Naive thymus-derived CD4-positive, alpha-beta T cell (primary cell): ENCODE measurements at regions not wholly inside any gene's neighbourhood (a gene's known extent, or its start where the extent isn't known, plus 50 kb on each side); places are given as distances from the start of the nearest gene placed in this dataset.

ENCODE experiments used
- ATAC-seq: fragments of 150-1000 bp; cut with Tn5 transposase; 2 replicates; pipeline ENCODE4 v1.10.0; 2021; ENCODE audit warnings: mild to moderate bottlenecking, moderate library complexity
- CTCF ChIA-PET: fragments of 350-600 bp; sonication (Branson Sonifier 250); formaldehyde crosslinking; loops from one replicate; lab custom pipeline; 2021; ENCODE audit warnings: antibody characterized with exemption; lab: Charles Lee
- POLR2A ChIA-PET: fragments of 350-600 bp; sonication (Branson Sonifier 250); formaldehyde crosslinking; loops from one replicate; lab custom pipeline; 2021; ENCODE audit warnings: antibody characterized with exemption, inconsistent platforms; lab: Charles Lee
- DNase-seq, 9 donors: peaks; one replicate each; pipeline versions ENCODE4 v3.0.0 to v3.0.0-alpha.2; 2020 to 2022; ENCODE audit warnings: mixed read lengths in 1 of 9
- H3K27ac ChIP-seq: one replicate; pipeline ENCODE4 v1.7.0; 2013; ENCODE audit warnings: mild to moderate bottlenecking, low read depth, low read length, moderate library complexity
- H3K27me3 ChIP-seq, 2 donors: one replicate each; pipeline ENCODE4 v1.7.0; 2013; ENCODE audit warnings: low read length in 2 of 2, mild to moderate bottlenecking in 2 of 2, moderate library complexity in 2 of 2; ENCODE audit not compliant: control insufficient read depth in 2 of 2, insufficient read depth in 2 of 2
- H3K36me3 ChIP-seq, 3 experiments: 1 replicate in 2 of 3; 2 replicates in 1 of 3; pipeline ENCODE4 v1.7.0; 2013; ENCODE audit warnings: low read length in 3 of 3, mild to moderate bottlenecking in 3 of 3, moderate library complexity in 1 of 3; ENCODE audit not compliant: insufficient read depth in 3 of 3, control insufficient read depth in 2 of 3
- H3K4me1 ChIP-seq, 2 donors: one replicate each; pipeline ENCODE4 v1.7.0; 2013; ENCODE audit warnings: low read length in 2 of 2, mild to moderate bottlenecking in 2 of 2, moderate library complexity in 1 of 2; ENCODE audit not compliant: control insufficient read depth in 2 of 2, insufficient read depth in 2 of 2
- H3K4me3 ChIP-seq: 2 replicates; pipeline ENCODE4 v1.7.0; 2013; ENCODE audit warnings: mild to moderate bottlenecking, low read length
- H3K9me3 ChIP-seq, 3 experiments: 1 replicate in 2 of 3; 2 replicates in 1 of 3; pipeline ENCODE4 v1.7.0; 2013; ENCODE audit warnings: low read length in 3 of 3; ENCODE audit not compliant: control insufficient read depth in 2 of 3
- H3K27ac Mint-ChIP-seq, 9 donors: one replicate each; pipeline ENCODE4 v1.8.0; 2020 to 2022; ENCODE audit warnings: mixed read lengths in 9 of 9, mild to moderate bottlenecking in 8 of 9, moderate library complexity in 5 of 9, inconsistent platforms in 2 of 9
- H3K27me3 Mint-ChIP-seq, 5 donors: one replicate each; pipeline ENCODE4 v1.8.0; 2021 to 2022; ENCODE audit warnings: mixed read lengths in 5 of 5, mild to moderate bottlenecking in 1 of 5
- H3K36me3 Mint-ChIP-seq, 5 donors: one replicate each; pipeline ENCODE4 v1.8.0; 2020 to 2022; ENCODE audit warnings: mixed read lengths in 5 of 5, mild to moderate bottlenecking in 3 of 5, inconsistent platforms in 1 of 5
- H3K4me1 Mint-ChIP-seq, 7 donors: one replicate each; pipeline ENCODE4 v1.8.0; 2020 to 2022; ENCODE audit warnings: mixed read lengths in 7 of 7, mild to moderate bottlenecking in 3 of 7, inconsistent platforms in 1 of 7
- H3K4me3 Mint-ChIP-seq, 10 donors: one replicate each; pipeline ENCODE4 v1.8.0; 2020 to 2022; ENCODE audit warnings: mild to moderate bottlenecking in 10 of 10, mixed read lengths in 10 of 10, moderate library complexity in 6 of 10, inconsistent platforms in 2 of 10
- H3K9me3 Mint-ChIP-seq, 11 donors: one replicate each; pipeline ENCODE4 v1.8.0; 2020 to 2022; ENCODE audit warnings: mixed read lengths in 11 of 11, mild to moderate bottlenecking in 4 of 11, inconsistent platforms in 1 of 11, moderate library complexity in 1 of 11
- intact Hi-C, 2 donors: fragments of 100-400 bp; cut with micrococcal nuclease; formaldehyde crosslinking; loops; one replicate each; pipeline ENCODE4 v1.15.1; 2023

DNA sequence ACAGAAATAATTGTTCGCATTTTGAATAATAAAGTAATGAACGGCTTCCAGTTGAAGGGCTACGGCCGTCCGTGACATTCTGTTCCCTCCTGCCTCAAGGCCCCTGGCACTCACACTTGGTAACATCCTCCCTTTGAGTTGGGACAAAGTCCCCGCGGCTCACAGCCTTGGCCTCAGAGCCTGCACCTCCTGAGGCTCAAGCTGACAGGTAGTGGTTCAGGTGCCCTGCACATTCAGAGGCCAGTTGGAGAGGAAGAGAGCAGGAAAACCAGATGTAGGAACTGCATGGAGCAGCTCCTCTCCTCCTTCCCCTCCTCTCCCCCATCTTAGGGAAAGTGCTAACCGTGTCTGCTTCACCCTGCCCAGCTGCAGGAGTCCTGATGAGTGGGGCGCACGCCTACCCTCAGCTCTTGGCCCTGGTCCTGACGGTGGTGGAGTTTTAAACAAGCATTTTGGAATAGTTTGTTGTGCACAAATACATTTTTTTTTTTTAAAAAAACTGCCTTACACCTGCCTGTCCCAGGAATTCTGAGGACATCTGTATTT, 393.1 kb downstream of the SMOC2 start:
- H3K36me3 ChIP-seq, result no peaks in the 10 kb centered on the region
- H3K27me3 ChIP-seq, result no peaks in the 10 kb centered on the region
- Mint-ChIP-seq H3K4me1 (no peaks in the 10 kb centered on the region), H3K27me3 (peaks cover 0 to 50% (median 19%) of the 10 kb centered on the region in 5 donors), H3K27ac (no peak overlapping the region), H3K36me3 (peaks cover 0 to 2% (median 0%) of the 10 kb centered on the region in 5 donors), H3K9me3 (peaks cover 0 to 4% (median 0%) of the 10 kb centered on the region in 11 donors), H3K4me3 (no peak overlapping the region)
- no peak overlapping the region for H3K27ac ChIP-seq
- H3K4me3 ChIP-seq, result no peak overlapping the region
- no peak for DNase-seq
- ChIA-PET CTCF (no interaction called here), POLR2A (no interaction called here)
- no peak for ATAC-seq
- intact Hi-C loops, result no loop called here
- no peaks in the 10 kb centered on the region for H3K4me1 ChIP-seq
- no peaks in the 10 kb centered on the region for H3K9me3 ChIP-seq

DNA sequence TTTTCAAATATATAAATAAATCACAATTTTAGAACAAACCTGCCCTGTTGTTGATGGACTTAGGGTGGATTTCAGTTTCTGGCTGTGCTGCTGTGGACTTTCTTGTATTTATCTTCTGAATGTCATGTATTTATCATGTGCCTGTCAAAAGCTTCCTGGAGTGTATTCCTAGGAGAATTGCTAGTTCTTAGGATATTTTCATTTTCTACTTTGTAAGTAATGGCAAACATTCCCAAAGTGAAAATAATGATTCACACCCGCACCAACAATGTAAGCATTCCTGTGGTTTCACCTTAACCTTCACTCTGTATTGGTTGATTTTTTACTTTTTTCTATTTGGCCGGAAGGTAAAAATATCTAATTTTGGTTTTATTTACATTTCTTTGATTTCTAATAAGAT, 387.8 kb downstream of the SMOC2 start:
- POLR2A ChIA-PET, result no interaction called here
- Mint-ChIP-seq H3K36me3 (no peaks in the 10 kb centered on the region), H3K4me1 (no peaks in the 10 kb centered on the region), H3K27ac (no peak overlapping the region), H3K9me3 (no peaks in the 10 kb centered on the region), H3K27me3 (peaks cover 0 to 17% (median 4%) of the 10 kb centered on the region in 5 donors), H3K4me3 (no peak overlapping the region)
- DNase-seq, result no peak
- H3K27ac ChIP-seq, result no peak overlapping the region
- H3K4me3 ChIP-seq, result no peak overlapping the region
- ATAC-seq, result no peak
- no peaks in the 10 kb centered on the region for H3K4me1 ChIP-seq
- no peaks in the 10 kb centered on the region for H3K36me3 ChIP-seq
- CTCF ChIA-PET, result no interaction called here
- intact Hi-C loops, result no loop called here
- no peaks in the 10 kb centered on the region for H3K27me3 ChIP-seq
- H3K9me3 ChIP-seq, result no peaks in the 10 kb centered on the region

DNA sequence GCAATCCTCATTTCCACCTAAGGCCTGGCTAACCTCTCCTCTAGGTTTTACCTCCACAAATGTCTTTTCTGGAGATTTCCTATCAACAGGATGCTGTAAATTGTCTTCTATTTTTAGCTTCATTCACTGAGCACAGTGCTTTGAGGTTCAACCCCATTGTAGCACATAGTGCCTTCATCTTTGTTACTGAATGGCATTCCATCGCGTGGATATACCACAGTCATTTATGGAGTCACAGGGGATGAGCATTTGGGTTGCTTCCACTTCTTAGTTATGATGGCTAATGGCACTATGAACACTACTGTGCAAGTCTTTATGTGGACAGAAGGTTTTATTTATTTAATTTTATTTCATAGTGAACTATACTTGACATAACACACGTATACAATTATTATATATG, 387.1 kb downstream of the SMOC2 start:
- H3K4me3 Mint-ChIP-seq, result no peak overlapping the region
- no peaks in the 10 kb centered on the region for H3K36me3 Mint-ChIP-seq
- no peaks in the 10 kb centered on the region for H3K36me3 ChIP-seq
- ATAC-seq (no peak), DNase-seq (no peak)
- H3K27ac Mint-ChIP-seq, result no peak overlapping the region
- POLR2A ChIA-PET, result no interaction called here
- CTCF ChIA-PET, result no interaction called here
- H3K27me3 Mint-ChIP-seq, result peaks cover 0 to 12% (median 0%) of the 10 kb centered on the region in 5 donors
- no peak overlapping the region for H3K27ac ChIP-seq
- H3K4me3 ChIP-seq, result no peak overlapping the region
- no peaks in the 10 kb centered on the region for H3K4me1 ChIP-seq
- intact Hi-C loops, result no loop called here
- no peaks in the 10 kb centered on the region for H3K27me3 ChIP-seq
- no peaks in the 10 kb centered on the region for H3K9me3 Mint-ChIP-seq
- no peaks in the 10 kb centered on the region for H3K4me1 Mint-ChIP-seq
- H3K9me3 ChIP-seq, result no peaks in the 10 kb centered on the region

DNA sequence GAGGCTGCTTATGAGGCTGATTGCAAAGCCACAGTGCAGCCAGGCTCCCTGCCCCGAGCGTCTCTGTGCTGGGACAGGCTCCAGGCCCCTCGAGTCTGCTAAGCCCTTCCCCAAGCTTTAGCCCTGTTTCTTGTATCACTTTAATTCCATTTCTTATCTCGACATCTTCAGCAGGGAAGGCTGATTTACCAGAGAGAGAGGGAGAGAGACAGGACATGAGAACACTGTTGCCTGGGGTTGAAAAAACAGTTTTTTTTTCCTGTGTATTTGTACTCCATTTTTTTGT, 386.5 kb downstream of the SMOC2 start:
- Histone ChIP-seq H3K27me3 (no peaks in the 10 kb centered on the region), H3K4me1 (no peaks in the 10 kb centered on the region), H3K36me3 (no peaks in the 10 kb centered on the region), H3K9me3 (no peaks in the 10 kb centered on the region), H3K4me3 (no peak overlapping the region), H3K27ac (no peak overlapping the region)
- POLR2A ChIA-PET, result no interaction called here
- H3K9me3 Mint-ChIP-seq, result no peaks in the 10 kb centered on the region
- peaks cover 0 to 7% (median 0%) of the 10 kb centered on the region in 5 donors for H3K27me3 Mint-ChIP-seq
- no peaks in the 10 kb centered on the region for H3K36me3 Mint-ChIP-seq
- ATAC-seq, result no peak
- CTCF ChIA-PET, result no interaction called here
- no peak for DNase-seq
- no peak overlapping the region for H3K27ac Mint-ChIP-seq
- no peaks in the 10 kb centered on the region for H3K4me1 Mint-ChIP-seq
- intact Hi-C loops, result no loop called here
- H3K4me3 Mint-ChIP-seq, result no peak overlapping the region

DNA sequence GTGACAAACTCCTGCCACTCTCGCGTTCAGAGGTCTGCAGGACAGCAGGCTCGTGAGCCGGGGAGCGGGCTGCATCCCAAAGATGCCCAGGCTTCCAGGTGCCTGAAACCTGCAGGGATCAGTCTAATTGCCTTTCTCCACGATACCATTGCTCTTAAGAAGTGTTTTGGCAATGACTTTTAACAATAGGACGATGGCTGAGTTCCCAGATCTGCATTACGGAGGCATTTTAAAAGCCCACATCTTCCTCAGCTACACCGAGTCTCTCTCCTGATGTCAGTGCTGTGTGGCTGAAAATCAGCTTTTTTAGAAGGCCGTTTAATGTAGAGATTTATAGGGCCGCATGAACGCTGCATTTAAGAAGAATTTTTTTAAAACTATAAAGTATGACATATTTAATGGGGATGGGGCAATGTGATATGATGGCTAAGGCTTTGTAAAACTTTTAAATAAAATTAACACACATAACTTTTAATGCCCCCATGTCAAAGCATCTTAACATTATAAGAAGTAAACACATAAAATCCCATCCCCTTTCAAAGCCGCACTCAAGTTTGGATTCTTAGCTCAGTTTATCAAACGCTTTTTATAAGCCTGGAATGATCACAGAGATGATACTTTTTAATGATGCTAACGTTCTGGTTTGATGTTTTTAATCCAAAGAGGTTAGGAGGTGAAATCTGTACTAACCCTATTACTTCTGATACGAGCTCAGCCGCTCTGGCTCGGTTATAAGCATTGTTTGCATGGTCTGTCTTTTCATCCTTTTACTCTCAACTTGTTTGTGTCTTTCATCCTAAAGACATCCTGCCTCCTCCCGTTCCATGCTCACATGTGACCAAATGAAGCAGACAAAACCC, 386.0 kb downstream of the SMOC2 start:
- no peak overlapping the region for H3K4me3 ChIP-seq
- no peaks in the 10 kb centered on the region for H3K9me3 ChIP-seq
- no peaks in the 10 kb centered on the region for H3K36me3 ChIP-seq
- Mint-ChIP-seq H3K36me3 (no peaks in the 10 kb centered on the region), H3K4me1 (no peaks in the 10 kb centered on the region), H3K27ac (no peak overlapping the region), H3K27me3 (peaks cover 0 to 4% (median 0%) of the 10 kb centered on the region in 5 donors), H3K4me3 (no peak overlapping the region), H3K9me3 (no peaks in the 10 kb centered on the region)
- no peak for ATAC-seq
- H3K27me3 ChIP-seq, result no peaks in the 10 kb centered on the region
- ChIA-PET POLR2A (no interaction called here), CTCF (no interaction called here)
- intact Hi-C loops, result no loop called here
- H3K4me1 ChIP-seq, result no peaks in the 10 kb centered on the region
- no peak overlapping the region for H3K27ac ChIP-seq
- DNase-seq, result no peak

DNA sequence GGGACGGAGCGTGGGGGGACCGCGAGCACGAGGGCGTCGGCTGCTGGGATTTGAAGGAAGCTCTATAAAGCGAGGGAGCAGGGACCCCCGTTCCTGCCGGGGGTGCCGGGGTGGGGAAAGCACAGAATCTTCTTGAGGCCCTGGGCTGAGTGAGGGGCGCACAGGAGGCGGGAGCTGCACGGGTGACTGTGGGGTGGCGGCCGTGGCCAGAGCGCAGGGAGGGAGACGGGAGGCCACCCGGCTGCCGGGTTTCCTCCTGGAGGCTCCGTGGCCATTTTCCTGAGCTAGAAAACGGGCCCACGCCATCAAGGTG, 385.1 kb downstream of the SMOC2 start:
- POLR2A ChIA-PET, result no interaction called here
- Mint-ChIP-seq H3K4me1 (no peaks in the 10 kb centered on the region), H3K9me3 (no peaks in the 10 kb centered on the region), H3K27me3 (peaks cover 0 to 4% (median 0%) of the 10 kb centered on the region in 5 donors), H3K27ac (no peak overlapping the region), H3K36me3 (peaks cover 0 to 2% (median 0%) of the 10 kb centered on the region in 5 donors), H3K4me3 (no peak overlapping the region)
- CTCF ChIA-PET, result no interaction called here
- H3K4me1 ChIP-seq, result no peaks in the 10 kb centered on the region
- DNase-seq, result no peak
- no peak overlapping the region for H3K4me3 ChIP-seq
- H3K27ac ChIP-seq, result no peak overlapping the region
- no peaks in the 10 kb centered on the region for H3K9me3 ChIP-seq
- intact Hi-C loops, result no loop called here
- no peaks in the 10 kb centered on the region for H3K27me3 ChIP-seq
- no peak for ATAC-seq
- H3K36me3 ChIP-seq, result no peaks in the 10 kb centered on the region
